ENCODE measurements at regions not wholly inside any gene's neighbourhood (a gene's known extent, or its start where the extent isn't known, plus 50 kb on each side); places are given as distances from the start of the nearest gene placed in this dataset.
A peak's percentile ranks its signal among the peaks of the same experiment; 100 is the strongest.

DNA sequence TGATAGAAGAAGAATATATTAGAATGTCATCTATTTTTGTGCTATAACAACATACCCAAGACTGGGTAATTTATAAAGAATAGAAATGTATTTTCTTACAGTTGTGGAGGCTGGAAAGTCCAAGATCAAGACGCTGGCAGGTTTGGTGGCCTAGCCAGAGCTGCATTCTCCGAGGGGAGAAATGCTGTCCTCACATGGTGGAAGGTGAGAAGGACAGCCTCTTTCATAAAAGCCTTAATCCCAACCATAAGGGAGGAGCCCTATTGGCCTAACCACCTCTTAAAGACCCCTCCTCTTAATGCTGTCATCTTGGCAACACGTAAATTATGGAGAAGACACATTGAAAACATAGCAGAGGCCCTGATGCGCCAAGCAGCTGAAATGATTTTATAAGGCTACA is 60.1 kb upstream of the KAZN start:
- H3K27ac ChIP-seq (ENCODE audit: low read depth in 2 of 2, low read length in 2 of 2) = no peak overlapping the region
- no peaks in the 10 kb centered on the region for H3K36me3 ChIP-seq (ENCODE audit: control insufficient read depth in 2 of 3, insufficient read depth in 3 of 3, low read length in 3 of 3)
- no peak overlapping the region for H3K9ac ChIP-seq (ENCODE audit: low read length in 3 of 3)
- intact Hi-C loops (cut with DNase I) = no loop called here
- H3K9me3 ChIP-seq (ENCODE audit: control insufficient read depth in 2 of 3, insufficient read depth in 1 of 3, low read length in 3 of 3) = no peaks in the 10 kb centered on the region
- FAIRE-seq (no peak), DNase-seq (no peak)
- H3K27me3 ChIP-seq (ENCODE audit: control insufficient read depth, insufficient read depth, low read length) = no peaks in the 10 kb centered on the region
- H3K4me1 ChIP-seq (ENCODE audit: control insufficient read depth in 2 of 3, insufficient read depth in 2 of 3, low read depth in 1 of 3, low read length in 3 of 3) = peaks cover 0 to 9% (median 3%) of the 10 kb centered on the region in 3 donors
- H3K4me3 ChIP-seq (ENCODE audit: low read length in 3 of 3) = no peak overlapping the region
- TF ChIP-seq, protein P1, sequence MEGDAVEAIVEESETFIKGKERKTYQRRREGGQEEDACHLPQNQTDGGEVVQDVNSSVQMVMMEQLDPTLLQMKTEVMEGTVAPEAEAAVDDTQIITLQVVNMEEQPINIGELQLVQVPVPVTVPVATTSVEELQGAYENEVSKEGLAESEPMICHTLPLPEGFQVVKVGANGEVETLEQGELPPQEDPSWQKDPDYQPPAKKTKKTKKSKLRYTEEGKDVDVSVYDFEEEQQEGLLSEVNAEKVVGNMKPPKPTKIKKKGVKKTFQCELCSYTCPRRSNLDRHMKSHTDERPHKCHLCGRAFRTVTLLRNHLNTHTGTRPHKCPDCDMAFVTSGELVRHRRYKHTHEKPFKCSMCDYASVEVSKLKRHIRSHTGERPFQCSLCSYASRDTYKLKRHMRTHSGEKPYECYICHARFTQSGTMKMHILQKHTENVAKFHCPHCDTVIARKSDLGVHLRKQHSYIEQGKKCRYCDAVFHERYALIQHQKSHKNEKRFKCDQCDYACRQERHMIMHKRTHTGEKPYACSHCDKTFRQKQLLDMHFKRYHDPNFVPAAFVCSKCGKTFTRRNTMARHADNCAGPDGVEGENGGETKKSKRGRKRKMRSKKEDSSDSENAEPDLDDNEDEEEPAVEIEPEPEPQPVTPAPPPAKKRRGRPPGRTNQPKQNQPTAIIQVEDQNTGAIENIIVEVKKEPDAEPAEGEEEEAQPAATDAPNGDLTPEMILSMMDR (IDR thresholded peaks at IDR 0.05; ENCODE audit: borderline replicate concordance, extremely low read depth, insufficient read depth) = no peak

DNA sequence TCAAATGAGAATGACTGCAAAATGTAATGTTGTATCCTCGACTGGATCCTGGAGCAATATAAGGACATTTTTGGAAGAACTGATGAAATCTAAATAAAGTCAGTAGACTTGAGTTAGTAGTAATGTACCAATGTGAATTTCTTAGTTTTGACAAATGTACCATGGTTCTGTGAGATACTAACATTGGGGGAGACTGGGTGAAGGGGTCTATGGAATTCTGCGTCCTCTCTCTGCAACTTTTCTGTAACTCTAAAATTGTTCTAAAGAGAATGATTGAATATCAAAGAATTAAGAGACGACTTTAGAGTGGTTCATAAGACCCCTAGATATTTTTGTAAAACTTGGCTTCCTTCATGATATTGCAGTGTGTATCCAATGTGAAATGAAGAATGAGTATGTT is 59.2 kb upstream of the KAZN start:
- no peak for FAIRE-seq
- peaks cover 0 to 9% (median 3%) of the 10 kb centered on the region in 3 donors for H3K4me1 ChIP-seq (ENCODE audit: control insufficient read depth in 2 of 3, insufficient read depth in 2 of 3, low read depth in 1 of 3, low read length in 3 of 3)
- H3K27me3 ChIP-seq (ENCODE audit: control insufficient read depth, insufficient read depth, low read length) = no peaks in the 10 kb centered on the region
- H3K9ac ChIP-seq (ENCODE audit: low read length in 3 of 3) = no peak overlapping the region
- no peaks in the 10 kb centered on the region for H3K36me3 ChIP-seq (ENCODE audit: control insufficient read depth in 2 of 3, insufficient read depth in 3 of 3, low read length in 3 of 3)
- H3K27ac ChIP-seq (ENCODE audit: low read depth in 2 of 2, low read length in 2 of 2) = no peak overlapping the region
- no peak for DNase-seq
- H3K9me3 ChIP-seq (ENCODE audit: control insufficient read depth in 2 of 3, insufficient read depth in 1 of 3, low read length in 3 of 3) = no peaks in the 10 kb centered on the region
- intact Hi-C loops (cut with DNase I) = no loop called here
- TF ChIP-seq, protein P1 (IDR thresholded peaks at IDR 0.05; ENCODE audit: borderline replicate concordance, extremely low read depth, insufficient read depth) = no peak
- H3K4me3 ChIP-seq (ENCODE audit: low read length in 3 of 3) = no peak overlapping the region

DNA sequence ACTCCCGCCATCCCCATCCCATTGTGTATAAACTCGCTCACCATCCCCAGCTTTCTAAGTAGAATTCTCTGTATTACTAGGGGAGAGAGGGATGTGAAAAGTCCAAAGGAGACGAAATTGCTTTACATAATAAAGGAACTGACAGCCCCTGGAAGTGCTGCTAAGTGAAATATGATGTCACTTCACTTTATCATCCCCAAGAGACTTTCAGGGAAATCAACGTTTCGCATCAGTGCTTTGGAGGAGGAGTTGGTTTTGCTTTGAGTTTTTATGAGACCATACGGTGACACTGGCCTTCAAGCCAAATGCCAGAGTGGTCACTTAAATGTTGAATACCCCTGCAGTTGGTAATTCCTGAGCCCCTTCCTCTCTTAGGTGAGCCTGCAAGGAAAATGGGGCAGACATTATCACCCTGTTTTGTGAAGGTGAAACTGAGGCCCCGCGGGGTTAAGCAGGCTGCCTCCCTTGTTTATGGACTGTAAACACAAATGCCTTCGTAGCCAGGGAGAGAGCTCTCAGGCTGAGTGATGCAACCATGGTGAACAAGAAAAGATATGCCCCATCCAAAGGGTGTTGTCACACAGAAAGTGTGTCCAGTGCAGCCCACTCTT is 58.4 kb upstream of the KAZN start:
- Histone ChIP-seq H3K9ac (ENCODE audit: low read length in 3 of 3) (no peak overlapping the region), H3K9me3 (ENCODE audit: control insufficient read depth in 2 of 3, insufficient read depth in 1 of 3, low read length in 3 of 3) (no peaks in the 10 kb centered on the region), H3K4me1 (ENCODE audit: control insufficient read depth in 2 of 3, insufficient read depth in 2 of 3, low read depth in 1 of 3, low read length in 3 of 3) (peaks cover 0 to 9% (median 3%) of the 10 kb centered on the region in 3 donors), H3K27ac (ENCODE audit: low read depth in 2 of 2, low read length in 2 of 2) (no peak overlapping the region), H3K27me3 (ENCODE audit: control insufficient read depth, insufficient read depth, low read length) (no peaks in the 10 kb centered on the region), H3K36me3 (ENCODE audit: control insufficient read depth in 2 of 3, insufficient read depth in 3 of 3, low read length in 3 of 3) (no peaks in the 10 kb centered on the region), H3K4me3 (ENCODE audit: low read length in 3 of 3) (no peak overlapping the region)
- no peak for FAIRE-seq
- TF ChIP-seq, protein P1 (IDR thresholded peaks at IDR 0.05; ENCODE audit: borderline replicate concordance, extremely low read depth, insufficient read depth) = no peak
- peak in 4 of 5 donors; percentile 27 to 75 (median 58) for DNase-seq
- intact Hi-C loops (cut with DNase I) = no loop called here

DNA sequence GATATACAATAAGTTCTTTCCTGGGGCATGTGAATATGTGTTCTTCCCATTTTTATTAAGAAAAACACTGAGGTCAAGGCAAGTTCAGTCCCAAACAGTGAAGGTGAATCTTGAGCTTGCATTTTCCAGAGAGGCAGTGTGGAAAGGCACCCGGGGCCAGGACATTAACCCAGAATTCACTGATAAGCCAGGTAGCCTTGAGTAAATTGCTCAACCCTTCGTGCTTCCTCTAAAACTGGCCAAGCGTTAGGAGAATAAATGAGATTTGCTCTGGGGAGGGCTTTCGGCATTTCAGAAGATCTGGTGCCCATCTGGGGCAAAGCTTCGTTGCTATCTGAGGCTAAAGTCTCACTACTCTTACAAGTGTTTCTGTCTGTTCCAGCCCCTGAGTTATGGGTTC is 57.1 kb upstream of the KAZN start:
- TF ChIP-seq, protein P1 (IDR thresholded peaks at IDR 0.05; ENCODE audit: borderline replicate concordance, extremely low read depth, insufficient read depth) = no peak
- intact Hi-C loops (cut with DNase I) = no loop called here
- Histone ChIP-seq H3K36me3 (ENCODE audit: control insufficient read depth in 2 of 3, insufficient read depth in 3 of 3, low read length in 3 of 3) (no peaks in the 10 kb centered on the region), H3K4me3 (ENCODE audit: low read length in 3 of 3) (no peak overlapping the region), H3K9me3 (ENCODE audit: control insufficient read depth in 2 of 3, insufficient read depth in 1 of 3, low read length in 3 of 3) (no peaks in the 10 kb centered on the region), H3K27ac (ENCODE audit: low read depth in 2 of 2, low read length in 2 of 2) (no peak overlapping the region), H3K9ac (ENCODE audit: low read length in 3 of 3) (no peak overlapping the region), H3K4me1 (ENCODE audit: control insufficient read depth in 2 of 3, insufficient read depth in 2 of 3, low read depth in 1 of 3, low read length in 3 of 3) (peaks cover 0 to 9% (median 3%) of the 10 kb centered on the region in 3 donors), H3K27me3 (ENCODE audit: control insufficient read depth, insufficient read depth, low read length) (no peaks in the 10 kb centered on the region)
- DNase-seq (peak in 3 of 5 donors; percentile 9 to 35 (median 25)), FAIRE-seq (no peak)
